ENCODE measurements at regions not wholly inside any gene's neighbourhood (a gene's known extent, or its start where the extent isn't known, plus 50 kb on each side); places are given as distances from the start of the nearest gene placed in this dataset.

DNA sequence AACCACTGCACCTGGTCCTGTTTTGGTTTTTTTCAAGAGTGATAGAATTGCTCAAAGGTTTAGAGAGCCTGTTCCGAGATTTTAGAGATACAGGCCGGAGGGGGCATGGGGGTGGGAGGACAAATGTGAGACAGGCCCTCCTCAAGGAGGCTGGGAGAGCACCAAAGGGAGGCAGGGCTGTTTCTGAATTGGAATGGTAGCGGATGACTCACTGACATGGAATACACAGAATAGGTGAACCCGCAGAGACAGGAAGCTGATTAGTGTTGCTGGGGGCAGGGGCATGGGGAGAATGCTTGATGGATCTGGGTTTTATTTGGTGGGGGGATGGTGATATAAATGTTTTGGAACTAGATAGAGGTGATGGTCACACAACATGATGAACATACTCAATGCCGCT is 111.0 kb upstream of the MGAT5 start:
- TF ChIP-seq, protein P1, sequence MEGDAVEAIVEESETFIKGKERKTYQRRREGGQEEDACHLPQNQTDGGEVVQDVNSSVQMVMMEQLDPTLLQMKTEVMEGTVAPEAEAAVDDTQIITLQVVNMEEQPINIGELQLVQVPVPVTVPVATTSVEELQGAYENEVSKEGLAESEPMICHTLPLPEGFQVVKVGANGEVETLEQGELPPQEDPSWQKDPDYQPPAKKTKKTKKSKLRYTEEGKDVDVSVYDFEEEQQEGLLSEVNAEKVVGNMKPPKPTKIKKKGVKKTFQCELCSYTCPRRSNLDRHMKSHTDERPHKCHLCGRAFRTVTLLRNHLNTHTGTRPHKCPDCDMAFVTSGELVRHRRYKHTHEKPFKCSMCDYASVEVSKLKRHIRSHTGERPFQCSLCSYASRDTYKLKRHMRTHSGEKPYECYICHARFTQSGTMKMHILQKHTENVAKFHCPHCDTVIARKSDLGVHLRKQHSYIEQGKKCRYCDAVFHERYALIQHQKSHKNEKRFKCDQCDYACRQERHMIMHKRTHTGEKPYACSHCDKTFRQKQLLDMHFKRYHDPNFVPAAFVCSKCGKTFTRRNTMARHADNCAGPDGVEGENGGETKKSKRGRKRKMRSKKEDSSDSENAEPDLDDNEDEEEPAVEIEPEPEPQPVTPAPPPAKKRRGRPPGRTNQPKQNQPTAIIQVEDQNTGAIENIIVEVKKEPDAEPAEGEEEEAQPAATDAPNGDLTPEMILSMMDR (IDR thresholded peaks at IDR 0.05; ENCODE audit: low read depth, low read length), result no peak
- TF ChIP-seq EZH2phosphoT487 (IDR thresholded peaks at IDR 0.05; ENCODE audit: low read depth), result no peak

All from OCI-LY3 (cell line).